WTC11 (cell line): ENCODE measurements at regions not wholly inside any gene's neighbourhood (a gene's known extent, or its start where the extent isn't known, plus 50 kb on each side); places are given as distances from the start of the nearest gene placed in this dataset.

ENCODE experiments used
- NR2C2 ChIP-seq: sonication (generic); formaldehyde crosslinking; IDR thresholded peaks from 2 replicates; pipeline ENCODE4 v1.8.0; 2022; ENCODE audit warnings: mild to moderate bottlenecking, missing genetic modification reagents
- TF ChIP-seq, protein P1 (sequence below): fragments of 200-600 bp; IDR thresholded peaks from 2 replicates; pipeline ENCODE4 v1.8.0; 2022; ENCODE audit warnings: antibody characterized with exemption

DNA sequence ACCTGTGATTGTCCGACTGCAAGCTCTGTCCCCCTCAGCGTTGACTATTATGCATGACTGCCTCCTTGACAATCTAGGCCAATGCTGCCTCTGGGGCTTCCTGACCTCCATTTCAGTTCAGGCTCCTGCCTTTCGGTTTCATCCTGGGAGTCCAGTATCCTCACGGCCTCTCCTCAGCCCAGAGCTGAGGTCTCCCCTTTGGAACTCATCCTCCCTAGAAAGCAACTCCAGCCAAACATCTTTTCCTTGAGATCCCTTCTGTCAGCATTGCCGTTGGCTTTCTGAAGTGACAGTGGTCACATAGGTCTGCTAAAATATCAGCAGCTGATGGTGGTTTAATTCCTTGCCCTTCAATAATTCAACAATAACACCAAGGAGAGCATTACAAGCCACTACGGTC is 519.1 kb upstream of the NBEA start:
- no peak for TF ChIP-seq NR2C2
- TF ChIP-seq, protein P1, sequence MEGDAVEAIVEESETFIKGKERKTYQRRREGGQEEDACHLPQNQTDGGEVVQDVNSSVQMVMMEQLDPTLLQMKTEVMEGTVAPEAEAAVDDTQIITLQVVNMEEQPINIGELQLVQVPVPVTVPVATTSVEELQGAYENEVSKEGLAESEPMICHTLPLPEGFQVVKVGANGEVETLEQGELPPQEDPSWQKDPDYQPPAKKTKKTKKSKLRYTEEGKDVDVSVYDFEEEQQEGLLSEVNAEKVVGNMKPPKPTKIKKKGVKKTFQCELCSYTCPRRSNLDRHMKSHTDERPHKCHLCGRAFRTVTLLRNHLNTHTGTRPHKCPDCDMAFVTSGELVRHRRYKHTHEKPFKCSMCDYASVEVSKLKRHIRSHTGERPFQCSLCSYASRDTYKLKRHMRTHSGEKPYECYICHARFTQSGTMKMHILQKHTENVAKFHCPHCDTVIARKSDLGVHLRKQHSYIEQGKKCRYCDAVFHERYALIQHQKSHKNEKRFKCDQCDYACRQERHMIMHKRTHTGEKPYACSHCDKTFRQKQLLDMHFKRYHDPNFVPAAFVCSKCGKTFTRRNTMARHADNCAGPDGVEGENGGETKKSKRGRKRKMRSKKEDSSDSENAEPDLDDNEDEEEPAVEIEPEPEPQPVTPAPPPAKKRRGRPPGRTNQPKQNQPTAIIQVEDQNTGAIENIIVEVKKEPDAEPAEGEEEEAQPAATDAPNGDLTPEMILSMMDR: no peak
